NCI-H2107 (cell line): ENCODE measurements at regions not wholly inside any gene's neighbourhood (a gene's known extent, or its start where the extent isn't known, plus 50 kb on each side); places are given as distances from the start of the nearest gene placed in this dataset.
"Not testable (repeated sequence)": the region's sequence is repeated elsewhere in the genome, so short reads cannot be mapped to it uniquely, and the experiment has no call there.

Source experiments
- DNase-seq: peaks from one replicate; lab custom pipeline; 2025; lab: John Stamatoyannopoulos, UW

- DNase-seq, result no peak
Measured at GRCh38 chr1:90295534-90295933, 300.6 kb downstream of the ZNF326 start.

- DNase-seq, result no peak
Measured at GRCh38 chr1:90291431-90292216, 296.7 kb downstream of the ZNF326 start.

GRCh38 chr1:90282811-90283210 is 287.9 kb downstream of the ZNF326 start:
- no peak for DNase-seq

- not testable (repeated sequence) for DNase-seq
Measured at GRCh38 chr1:90281886-90282285, 287.0 kb downstream of the ZNF326 start.

GRCh38 chr1:90277270-90277669 is 282.4 kb downstream of the ZNF326 start:
- DNase-seq, result no peak

- no peak for DNase-seq
Measured at GRCh38 chr1:90274376-90274775, 279.5 kb downstream of the ZNF326 start.

- no peak for DNase-seq
Measured at GRCh38 chr1:90273241-90273774, 278.4 kb downstream of the ZNF326 start.

- DNase-seq, result no peak
Measured at GRCh38 chr1:90262791-90263190, 267.9 kb downstream of the ZNF326 start.

- DNase-seq, result no peak
Measured at GRCh38 chr1:90262286-90262685, 267.4 kb downstream of the ZNF326 start.

GRCh38 chr1:90246069-90246468 is 251.2 kb downstream of the ZNF326 start:
- DNase-seq, result no peak

GRCh38 chr1:90236493-90236892 is 241.6 kb downstream of the ZNF326 start:
- no peak for DNase-seq

GRCh38 chr1:90223401-90223800 is 228.5 kb downstream of the ZNF326 start:
- DNase-seq, result no peak

GRCh38 chr1:90220941-90221693 is 226.2 kb downstream of the ZNF326 start:
- DNase-seq, result no peak

- no peak for DNase-seq
Measured at GRCh38 chr1:90220496-90220895, 225.6 kb downstream of the ZNF326 start.

- not testable (repeated sequence) for DNase-seq
Measured at GRCh38 chr1:90219166-90219871, 224.4 kb downstream of the ZNF326 start.

- no peak for DNase-seq
Measured at GRCh38 chr1:90210633-90211491, 216.0 kb downstream of the ZNF326 start.

GRCh38 chr1:90208949-90209348 is 214.0 kb downstream of the ZNF326 start:
- DNase-seq, result no peak

- no peak for DNase-seq
Measured at GRCh38 chr1:90206260-90206659, 211.3 kb downstream of the ZNF326 start.

GRCh38 chr1:90204780-90205179 is 209.9 kb downstream of the ZNF326 start:
- no peak for DNase-seq

- DNase-seq, result no peak
Measured at GRCh38 chr1:90204023-90204590, 209.2 kb downstream of the ZNF326 start.
